Calu3 (cell line): ENCODE measurements at regions not wholly inside any gene's neighbourhood (a gene's known extent, or its start where the extent isn't known, plus 50 kb on each side); places are given as distances from the start of the nearest gene placed in this dataset.

Experiments used
- BruUV-seq: library from RNA; stranded (reverse); fragments of 400-500 nt; replicated peaks from 2 replicates; lab custom pipeline; 2021; lab: Mats Ljungman, UMichigan
- CTCF ChIA-PET: fragments of 300-600 bp; sonication (Branson Sonifier 250); formaldehyde crosslinking; loops from one replicate; lab custom pipeline; 2022; ENCODE audit warnings: antibody characterized with exemption; lab: Charles Lee
- DNase-seq: peaks from one replicate; pipeline ENCODE4 v3.0.0; 2022
- H3K27ac Mint-ChIP-seq: one replicate; pipeline ENCODE4 v1.8.0; 2022; ENCODE audit warnings: mixed read lengths; ENCODE audit not compliant: unreplicated experiment
- H3K27me3 Mint-ChIP-seq: one replicate; pipeline ENCODE4 v1.8.0; 2022; ENCODE audit warnings: mixed read lengths; ENCODE audit not compliant: unreplicated experiment
- H3K36me3 Mint-ChIP-seq: one replicate; pipeline ENCODE4 v1.8.0; 2022; ENCODE audit warnings: mild to moderate bottlenecking, moderate library complexity, mixed read lengths; ENCODE audit not compliant: insufficient read depth, unreplicated experiment
- H3K4me1 Mint-ChIP-seq: one replicate; pipeline ENCODE4 v1.8.0; 2022; ENCODE audit warnings: mild to moderate bottlenecking, low read depth, mixed read lengths; ENCODE audit not compliant: unreplicated experiment
- H3K4me3 Mint-ChIP-seq: one replicate; pipeline ENCODE4 v1.8.0; 2022; ENCODE audit warnings: mild to moderate bottlenecking, low read depth, moderate library complexity, mixed read lengths; ENCODE audit not compliant: unreplicated experiment
- H3K9me3 Mint-ChIP-seq: one replicate; pipeline ENCODE4 v1.8.0; 2022; ENCODE audit warnings: low read depth, mixed read lengths; ENCODE audit not compliant: unreplicated experiment
- CTCF ChIP-seq: fragments of 200-600 bp; IDR thresholded peaks from one replicate; pipeline ENCODE4 v1.8.0; 2022; ENCODE audit warnings: antibody characterized with exemption; ENCODE audit not compliant: unreplicated experiment
- intact Hi-C: fragments of 100-400 bp; cut with micrococcal nuclease; formaldehyde crosslinking; loops from one replicate; pipeline ENCODE4 v1.10.0; 2022; ENCODE audit not compliant: unreplicated experiment

GRCh38 chr6:44048277-44048676 lies 79.0 kb downstream of the MRPL14 start:
- Mint-ChIP-seq H3K9me3 (no peaks in the 10 kb centered on the region), H3K36me3 (no peaks in the 10 kb centered on the region), H3K27ac (no peak overlapping the region), H3K4me1 (peaks cover 40% of the 10 kb centered on the region), H3K27me3 (no peaks in the 10 kb centered on the region), H3K4me3 (no peak overlapping the region)
- BruUV-seq = no TSS peak
- no peak for TF ChIP-seq CTCF
- intact Hi-C loops = no loop called here
- CTCF ChIA-PET = interaction anchor here (1.8 kb wide), 1 partner anchor 17 kb away, joined by 3 read pairs; no protein-coding TSS in a partner anchor
- no peak for DNase-seq

DNA sequence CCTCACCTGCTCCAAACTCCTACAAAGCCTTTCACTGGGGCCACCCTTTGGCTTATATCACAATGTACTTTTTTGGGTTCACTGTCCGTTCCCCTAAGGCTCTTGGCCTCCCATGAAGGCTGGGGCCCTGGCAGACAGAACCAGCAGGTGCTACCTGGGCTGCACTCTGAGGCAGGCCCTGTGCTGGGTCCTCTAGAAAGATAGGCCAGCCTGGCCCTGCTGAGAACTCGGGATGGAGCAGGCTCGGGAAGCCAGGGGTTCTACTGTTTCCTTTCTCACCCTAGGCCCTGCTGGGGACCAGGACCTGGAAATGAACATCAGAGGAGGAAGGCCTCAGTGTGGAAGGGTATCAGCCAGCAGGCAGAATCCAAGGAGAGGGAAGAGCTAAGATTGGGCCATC lies 79.5 kb downstream of the MRPL14 start:
- no peak for DNase-seq

GRCh38 chr6:44047179-44047546 lies 80.1 kb downstream of the MRPL14 start:
- H3K4me3 Mint-ChIP-seq = no peak overlapping the region
- TF ChIP-seq CTCF = no peak
- no TSS peak for BruUV-seq
- H3K27ac Mint-ChIP-seq = no peak overlapping the region
- no peak for DNase-seq
- CTCF ChIA-PET = interaction anchor here (1.8 kb wide), 1 partner anchor 18 kb away, joined by 3 read pairs; no protein-coding TSS in a partner anchor
- no peaks in the 10 kb centered on the region for H3K9me3 Mint-ChIP-seq
- intact Hi-C loops = no loop called here
- H3K4me1 Mint-ChIP-seq = peaks cover 32% of the 10 kb centered on the region
- no peaks in the 10 kb centered on the region for H3K36me3 Mint-ChIP-seq
- no peaks in the 10 kb centered on the region for H3K27me3 Mint-ChIP-seq

More for the DNA sequence above, 79.5 kb downstream of the MRPL14 start:
- Mint-ChIP-seq H3K4me1 (peaks cover 39% of the 10 kb centered on the region), H3K27ac (no peak overlapping the region), H3K9me3 (no peaks in the 10 kb centered on the region), H3K27me3 (no peaks in the 10 kb centered on the region), H3K4me3 (no peak overlapping the region), H3K36me3 (no peaks in the 10 kb centered on the region)
- intact Hi-C loops = no loop called here
- TF ChIP-seq CTCF = no peak
- no TSS peak for BruUV-seq
- CTCF ChIA-PET = interaction anchor here (1.8 kb wide), 1 partner anchor 18 kb away, joined by 3 read pairs; no protein-coding TSS in a partner anchor

- no peaks in the 10 kb centered on the region for H3K27me3 Mint-ChIP-seq
- peaks cover 27% of the 10 kb centered on the region for H3K4me1 Mint-ChIP-seq
- no peak overlapping the region for H3K4me3 Mint-ChIP-seq
- no peak overlapping the region for H3K27ac Mint-ChIP-seq
- BruUV-seq = no TSS peak
- no peak for TF ChIP-seq CTCF
- no peaks in the 10 kb centered on the region for H3K9me3 Mint-ChIP-seq
- CTCF ChIA-PET = interaction anchor here (1.8 kb wide), 1 partner anchor 19 kb away, joined by 3 read pairs; no protein-coding TSS in a partner anchor
- no peak for DNase-seq
- intact Hi-C loops = no loop called here
- no peaks in the 10 kb centered on the region for H3K36me3 Mint-ChIP-seq
Measured at GRCh38 chr6:44046516-44047178, 80.6 kb downstream of the MRPL14 start.
